ENCODE measurements at regions not wholly inside any gene's neighbourhood (a gene's known extent, or its start where the extent isn't known, plus 50 kb on each side); places are given as distances from the start of the nearest gene placed in this dataset.

- DNase-seq, result no peak
Observed at GRCh38 chr2:30055548-30055947, 91.3 kb upstream of the YPEL5 start.

GRCh38 chr2:30060562-30060961 lies 86.2 kb upstream of the YPEL5 start:
- no peak for DNase-seq

GRCh38 chr2:30068067-30068466 lies 78.7 kb upstream of the YPEL5 start:
- no peak for DNase-seq

- peak; percentile 76 for DNase-seq
Observed at GRCh38 chr2:30072250-30072842, 74.5 kb upstream of the YPEL5 start.

- no peak for DNase-seq
Observed at GRCh38 chr2:30073523-30073922, 73.3 kb upstream of the YPEL5 start.

- no peak for DNase-seq
Observed at GRCh38 chr2:30074023-30074422, 72.8 kb upstream of the YPEL5 start.

GRCh38 chr2:30078521-30078920 lies 68.3 kb upstream of the YPEL5 start:
- DNase-seq, result no peak

- DNase-seq, result no peak
Observed at GRCh38 chr2:30084915-30085314, 61.9 kb upstream of the YPEL5 start.

- no peak for DNase-seq
Observed at GRCh38 chr2:30089171-30089570, 57.6 kb upstream of the YPEL5 start.

- no peak for DNase-seq
Observed at GRCh38 chr2:30095402-30095801, 51.4 kb upstream of the YPEL5 start.

GRCh38 chr2:30096451-30096850 lies 50.4 kb upstream of the YPEL5 start:
- DNase-seq, result no peak

Data from activated CD4-positive, alpha-beta T cell treated with anti-CD3 and anti-CD28 coated beads for 48 hours (primary cell).